ENCODE measurements at regions not wholly inside any gene's neighbourhood (a gene's known extent, or its start where the extent isn't known, plus 50 kb on each side); places are given as distances from the start of the nearest gene placed in this dataset.

DNA sequence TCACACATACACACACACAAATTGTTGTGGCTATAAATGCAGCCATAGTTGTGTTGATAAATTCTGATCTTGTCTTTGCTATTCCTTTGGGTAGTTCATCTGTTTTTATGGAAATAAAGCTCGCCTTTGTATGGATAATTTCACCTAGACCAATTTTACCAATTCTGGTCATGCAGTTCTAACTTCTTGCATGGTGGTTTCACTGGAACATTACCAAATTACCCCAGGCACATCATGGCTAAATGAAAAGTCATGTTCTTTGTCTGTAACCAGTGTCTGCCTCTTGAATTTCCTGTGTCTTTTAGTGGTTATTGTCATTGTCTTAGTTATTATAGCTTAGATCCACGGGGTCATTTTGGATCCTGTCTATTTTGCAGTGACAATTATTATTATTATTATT, 50.3 kb upstream of the TMC1 start:
- H3K4me3 ChIP-seq (ENCODE audit: low read depth, low read length), result no peak overlapping the region
- DNase-seq (ENCODE audit: low read depth), result no peak
- TF ChIP-seq, protein P1, sequence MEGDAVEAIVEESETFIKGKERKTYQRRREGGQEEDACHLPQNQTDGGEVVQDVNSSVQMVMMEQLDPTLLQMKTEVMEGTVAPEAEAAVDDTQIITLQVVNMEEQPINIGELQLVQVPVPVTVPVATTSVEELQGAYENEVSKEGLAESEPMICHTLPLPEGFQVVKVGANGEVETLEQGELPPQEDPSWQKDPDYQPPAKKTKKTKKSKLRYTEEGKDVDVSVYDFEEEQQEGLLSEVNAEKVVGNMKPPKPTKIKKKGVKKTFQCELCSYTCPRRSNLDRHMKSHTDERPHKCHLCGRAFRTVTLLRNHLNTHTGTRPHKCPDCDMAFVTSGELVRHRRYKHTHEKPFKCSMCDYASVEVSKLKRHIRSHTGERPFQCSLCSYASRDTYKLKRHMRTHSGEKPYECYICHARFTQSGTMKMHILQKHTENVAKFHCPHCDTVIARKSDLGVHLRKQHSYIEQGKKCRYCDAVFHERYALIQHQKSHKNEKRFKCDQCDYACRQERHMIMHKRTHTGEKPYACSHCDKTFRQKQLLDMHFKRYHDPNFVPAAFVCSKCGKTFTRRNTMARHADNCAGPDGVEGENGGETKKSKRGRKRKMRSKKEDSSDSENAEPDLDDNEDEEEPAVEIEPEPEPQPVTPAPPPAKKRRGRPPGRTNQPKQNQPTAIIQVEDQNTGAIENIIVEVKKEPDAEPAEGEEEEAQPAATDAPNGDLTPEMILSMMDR (IDR thresholded peaks at IDR 0.05; ENCODE audit: insufficient read depth, low read depth, low read length, missing control alignments), result no peak

- H3K4me3 ChIP-seq (ENCODE audit: low read depth, low read length), result no peak overlapping the region
- TF ChIP-seq, protein P1 (IDR thresholded peaks at IDR 0.05; ENCODE audit: insufficient read depth, low read depth, low read length, missing control alignments), result no peak
- DNase-seq (ENCODE audit: low read depth), result no peak
Observed at GRCh38 chr9:72467766-72468738, 53.4 kb upstream of the TMC1 start.

GRCh38 chr9:72465593-72465984, 55.8 kb upstream of the TMC1 start:
- no peak overlapping the region for H3K4me3 ChIP-seq (ENCODE audit: low read depth, low read length)
- DNase-seq (ENCODE audit: low read depth), result no peak
- TF ChIP-seq, protein P1 (IDR thresholded peaks at IDR 0.05; ENCODE audit: insufficient read depth, low read depth, low read length, missing control alignments), result no peak

DNA sequence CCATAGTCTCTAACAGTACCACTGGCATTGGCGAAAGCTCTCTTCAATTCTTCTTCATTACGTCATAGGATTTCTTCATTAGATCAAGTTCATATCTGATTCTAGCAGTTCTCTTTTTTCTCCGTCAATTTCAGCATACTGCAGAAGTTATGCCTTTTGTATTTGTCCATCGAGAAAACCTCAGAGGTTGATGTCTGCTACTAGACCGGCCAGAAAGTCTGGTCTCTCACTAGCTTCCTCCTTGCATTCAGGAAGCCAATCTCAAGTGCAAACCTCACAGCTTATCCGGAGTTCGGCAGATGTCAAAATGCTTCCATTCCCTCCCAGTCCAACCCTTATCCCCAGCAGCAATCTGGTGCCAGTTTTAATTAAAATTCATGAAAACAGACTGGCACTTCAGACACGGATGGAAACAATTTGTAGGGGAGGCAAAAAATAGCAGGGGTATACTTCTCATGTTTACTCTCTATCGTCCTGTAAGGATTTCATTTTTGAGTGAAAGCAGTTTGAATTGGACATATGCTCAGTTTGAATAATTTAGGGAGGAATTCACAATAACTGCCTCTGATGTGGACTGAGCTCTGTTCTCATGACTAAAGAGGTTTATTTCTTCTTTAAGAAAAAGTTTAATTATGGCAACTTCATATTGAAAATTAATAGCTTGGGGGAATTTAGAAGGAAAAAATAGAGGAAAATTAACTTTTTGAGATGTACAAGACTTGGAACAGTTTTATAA, 56.4 kb upstream of the TMC1 start:
- TF ChIP-seq, protein P1 (IDR thresholded peaks at IDR 0.05; ENCODE audit: insufficient read depth, low read depth, low read length, missing control alignments), result no peak
- H3K4me3 ChIP-seq (ENCODE audit: low read depth, low read length), result no peak overlapping the region
- no peak for DNase-seq (ENCODE audit: low read depth)

GRCh38 chr9:72462340-72462739, 59.1 kb upstream of the TMC1 start:
- TF ChIP-seq, protein P1 (IDR thresholded peaks at IDR 0.05; ENCODE audit: insufficient read depth, low read depth, low read length, missing control alignments), result no peak
- no peak overlapping the region for H3K4me3 ChIP-seq (ENCODE audit: low read depth, low read length)
- DNase-seq (ENCODE audit: low read depth), result no peak

GRCh38 chr9:72460342-72461312, 60.8 kb upstream of the TMC1 start:
- TF ChIP-seq, protein P1 (IDR thresholded peaks at IDR 0.05; ENCODE audit: insufficient read depth, low read depth, low read length, missing control alignments), result no peak
- no peak for DNase-seq (ENCODE audit: low read depth)
- H3K4me3 ChIP-seq (ENCODE audit: low read depth, low read length), result no peak overlapping the region

Data from GM12865 (cell line).